ENCODE measurements at regions not wholly inside any gene's neighbourhood (a gene's known extent, or its start where the extent isn't known, plus 50 kb on each side); places are given as distances from the start of the nearest gene placed in this dataset.
"Not testable (repeated sequence)": the region's sequence is repeated elsewhere in the genome, so short reads cannot be mapped to it uniquely, and the experiment has no call there.

- no peak overlapping the region for H3K4me3 ChIP-seq
- H3K36me3 ChIP-seq = no peaks in the 10 kb centered on the region
- intact Hi-C loops (cut with DNase I) = no loop called here
- H3K4me1 ChIP-seq (replicated peaks) = no peaks in the 10 kb centered on the region
- 52% methylated on average over 4 of the region's 4 CpGs for WGBS
- no peaks in the 10 kb centered on the region for H3K27me3 ChIP-seq (replicated peaks; ENCODE audit: insufficient read depth)
- DNase-seq (ENCODE audit: low spot score) = no peak
- H3K27ac ChIP-seq = no peak overlapping the region
- H3K9me3 ChIP-seq = no peaks in the 10 kb centered on the region
- TF ChIP-seq POLR2A (IDR thresholded peaks at IDR 0.05) (no peak), CTCF (IDR thresholded peaks at IDR 0.05) (no peak), POLR2AphosphoS5 (IDR thresholded peaks at IDR 0.05) (no peak)
These were observed 167.9 kb upstream of the PRSS1 start for GRCh38 chr7:142581341-142581740.

GRCh38 chr7:142579946-142580345 is 169.3 kb upstream of the PRSS1 start:
- no peak overlapping the region for H3K27ac ChIP-seq
- intact Hi-C loops (cut with DNase I) = no loop called here
- H3K4me1 ChIP-seq (replicated peaks) = no peaks in the 10 kb centered on the region
- H3K9me3 ChIP-seq = no peaks in the 10 kb centered on the region
- no peak overlapping the region for H3K4me3 ChIP-seq
- WGBS = 63% methylated on average over 1 of the region's 1 CpG
- no peak for DNase-seq (ENCODE audit: low spot score)
- H3K36me3 ChIP-seq = no peaks in the 10 kb centered on the region
- no peaks in the 10 kb centered on the region for H3K27me3 ChIP-seq (replicated peaks; ENCODE audit: insufficient read depth)
- TF ChIP-seq POLR2AphosphoS5 (IDR thresholded peaks at IDR 0.05) (no peak), CTCF (IDR thresholded peaks at IDR 0.05) (no peak), POLR2A (IDR thresholded peaks at IDR 0.05) (no peak)

- intact Hi-C loops (cut with DNase I); H3K27ac ChIP-seq; H3K9me3 ChIP-seq; H3K36me3 ChIP-seq; DNase-seq (ENCODE audit: low spot score); H3K4me1 ChIP-seq (replicated peaks); H3K27me3 ChIP-seq (replicated peaks; ENCODE audit: insufficient read depth); H3K4me3 ChIP-seq: not testable (repeated sequence)
- 90% methylated on average over 12 of the region's 25 CpGs for WGBS
These were observed 173.9 kb upstream of the PRSS1 start for GRCh38 chr7:142575351-142575750.

- Histone ChIP-seq H3K27ac (no peak overlapping the region), H3K36me3 (no peaks in the 10 kb centered on the region), H3K4me1 (replicated peaks) (no peaks in the 10 kb centered on the region), H3K4me3 (no peak overlapping the region), H3K9me3 (no peaks in the 10 kb centered on the region), H3K27me3 (replicated peaks; ENCODE audit: insufficient read depth) (no peaks in the 10 kb centered on the region)
- WGBS = 75% methylated on average over 3 of the region's 3 CpGs
- intact Hi-C loops (cut with DNase I) = no loop called here
- DNase-seq (ENCODE audit: low spot score) = no peak
- TF ChIP-seq CTCF (IDR thresholded peaks at IDR 0.05) (no peak), POLR2AphosphoS5 (IDR thresholded peaks at IDR 0.05) (no peak), POLR2A (IDR thresholded peaks at IDR 0.05) (no peak)
These were observed 177.7 kb upstream of the PRSS1 start for GRCh38 chr7:142571581-142571980.

GRCh38 chr7:142569851-142570250 is 179.4 kb upstream of the PRSS1 start:
- no peaks in the 10 kb centered on the region for H3K27me3 ChIP-seq (replicated peaks; ENCODE audit: insufficient read depth)
- H3K36me3 ChIP-seq = no peaks in the 10 kb centered on the region
- no peak overlapping the region for H3K27ac ChIP-seq
- no peaks in the 10 kb centered on the region for H3K4me1 ChIP-seq (replicated peaks)
- H3K4me3 ChIP-seq = no peak overlapping the region
- no peak for DNase-seq (ENCODE audit: low spot score)
- intact Hi-C loops (cut with DNase I) = no loop called here
- WGBS = 92% methylated on average over 1 of the region's 1 CpG
- no peak for TF ChIP-seq POLR2A (IDR thresholded peaks at IDR 0.05)
- no peak for TF ChIP-seq POLR2AphosphoS5 (IDR thresholded peaks at IDR 0.05)
- TF ChIP-seq CTCF (IDR thresholded peaks at IDR 0.05) = no peak
- no peaks in the 10 kb centered on the region for H3K9me3 ChIP-seq
